PC-9 (cell line): ENCODE measurements at regions not wholly inside any gene's neighbourhood (a gene's known extent, or its start where the extent isn't known, plus 50 kb on each side); places are given as distances from the start of the nearest gene placed in this dataset.

Experiments
- BruUV-seq: library from RNA; stranded (reverse); fragments of 400-500 nt; replicated peaks from 2 replicates; lab custom pipeline; 2021; lab: Mats Ljungman, UMichigan
- CTCF ChIA-PET: fragments of 300-600 bp; sonication (Branson Sonifier 250); formaldehyde crosslinking; loops from one replicate; lab custom pipeline; 2022; ENCODE audit warnings: antibody characterized with exemption; lab: Charles Lee
- POLR2A ChIA-PET: fragments of 300-600 bp; sonication (Branson Sonifier 250); formaldehyde crosslinking; loops from one replicate; lab custom pipeline; 2022; ENCODE audit warnings: antibody characterized with exemption; ENCODE audit not compliant: unreplicated experiment; lab: Charles Lee
- DNase-seq, 2 experiments: peaks; one replicate each; pipeline versions ENCODE4 v3.0.0 to v3.0.0-alpha.2; 2015 to 2022; ENCODE audit warnings: mixed read lengths in 1 of 2
- H2AFZ ChIP-seq: fragments of 200-600 bp; sonication (generic); 2 replicates; pipeline ENCODE4 v1.8.1; 2017; ENCODE audit warnings: antibody characterized with exemption
- H3F3A ChIP-seq: fragments of 200-600 bp; sonication (generic); 2 replicates; pipeline ENCODE4 v1.8.1; 2017; ENCODE audit warnings: antibody characterized with exemption, mild to moderate bottlenecking, low read depth; ENCODE audit not compliant: insufficient read depth
- H3K27ac ChIP-seq: fragments of 200-600 bp; sonication (generic); 2 replicates; pipeline ENCODE4 v1.6.1; 2016; ENCODE audit warnings: mixed run types
- H3K27me3 ChIP-seq: fragments of 200-600 bp; sonication (generic); 2 replicates; pipeline ENCODE4 v1.6.1; 2016; ENCODE audit warnings: low read depth, mixed run types; ENCODE audit not compliant: insufficient read depth
- H3K36me3 ChIP-seq: fragments of 200-600 bp; sonication (generic); 2 replicates; pipeline ENCODE4 v1.6.1; 2016; ENCODE audit warnings: low read depth, mixed run types
- H3K4me1 ChIP-seq: fragments of 200-600 bp; sonication (generic); replicated peaks from 2 replicates; pipeline ENCODE4 v1.6.1; 2016; ENCODE audit warnings: mixed run types; ENCODE audit not compliant: insufficient read depth
- H3K4me2 ChIP-seq: fragments of 200-600 bp; sonication (generic); 2 replicates; pipeline ENCODE4 v1.6.1; 2017; ENCODE audit warnings: mixed run types
- H3K4me3 ChIP-seq: fragments of 200-600 bp; sonication (generic); 2 replicates; pipeline ENCODE4 v1.6.1; 2016; ENCODE audit warnings: mixed run types
- H3K79me2 ChIP-seq: fragments of 200-600 bp; sonication (generic); 2 replicates; pipeline ENCODE4 v1.6.1; 2017; ENCODE audit warnings: low read depth, mixed run types
- H3K9me2 ChIP-seq: fragments of 200-600 bp; sonication (generic); 2 replicates; pipeline ENCODE4 v1.8.1; 2017; ENCODE audit warnings: mild to moderate bottlenecking; ENCODE audit not compliant: insufficient read depth
- H3K9me3 ChIP-seq: fragments of 200-600 bp; sonication (generic); 2 replicates; pipeline ENCODE4 v1.8.1; 2016; ENCODE audit warnings: low read depth; ENCODE audit not compliant: insufficient read depth
- H4K20me1 ChIP-seq: fragments of 200-600 bp; sonication (generic); 2 replicates; pipeline ENCODE4 v1.8.1; 2017; ENCODE audit not compliant: insufficient read depth
- EZH2 ChIP-seq: fragments of 200-600 bp; sonication (generic); IDR thresholded peaks from 2 replicates; pipeline ENCODE4 v1.8.0; 2017; ENCODE audit warnings: antibody characterized with exemption, low read depth
- intact Hi-C: fragments of 100-400 bp; cut with micrococcal nuclease; formaldehyde crosslinking; loops from one replicate; pipeline ENCODE4 v1.10.0; 2022; ENCODE audit not compliant: unreplicated experiment
- TF ChIP-seq, protein P1 (sequence below): fragments of 200-600 bp; sonication (generic); conservative IDR thresholded peaks from 2 replicates; pipeline ENCODE4 v1.6.1; 2017; ENCODE audit warnings: mixed run types, antibody characterized with exemption, mild to moderate bottlenecking, moderate library complexity

DNA sequence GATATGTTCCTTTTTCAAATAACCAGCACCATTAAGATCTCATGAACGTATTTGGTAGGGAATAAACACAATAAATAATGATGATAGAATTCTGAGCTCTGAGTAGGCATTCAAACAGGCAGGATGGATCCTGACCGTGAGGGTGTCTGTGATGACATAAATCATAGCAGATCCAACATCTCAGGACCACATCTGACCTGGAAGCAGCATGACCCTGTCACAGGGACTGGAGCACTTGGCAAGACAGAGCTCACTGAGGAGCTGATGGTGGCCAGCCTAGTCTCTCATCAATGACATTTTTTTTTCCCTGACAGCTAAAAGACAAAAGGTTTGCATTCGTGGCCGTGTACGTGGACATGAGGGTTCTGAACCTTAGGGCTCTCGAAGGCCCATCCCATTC lies 337.5 kb downstream of the NPIPA8 start:
- no peaks in the 10 kb centered on the region for H4K20me1 ChIP-seq
- ChIA-PET CTCF (no interaction called here), POLR2A (interaction anchor here (0.7 kb wide), 1 partner anchor 146 kb away, joined by 3 read pairs; no protein-coding TSS in a partner anchor)
- DNase-seq: no peak
- H3K27me3 ChIP-seq: peaks cover 23% of the 10 kb centered on the region; the same call in 1 of the 2 replicates
- H3K4me3 ChIP-seq: no peak overlapping the region
- no peak overlapping the region for H3K27ac ChIP-seq
- no peaks in the 10 kb centered on the region for H3F3A ChIP-seq
- BruUV-seq: no TSS peak
- no peak overlapping the region for H2AFZ ChIP-seq
- no peak overlapping the region for H3K4me2 ChIP-seq
- intact Hi-C loops: no loop called here
- H3K9me3 ChIP-seq: no peaks in the 10 kb centered on the region
- H3K9me2 ChIP-seq: no peaks in the 10 kb centered on the region
- TF ChIP-seq EZH2: no peak
- no peaks in the 10 kb centered on the region for H3K79me2 ChIP-seq
- H3K4me1 ChIP-seq: no peaks in the 10 kb centered on the region
- no peaks in the 10 kb centered on the region for H3K36me3 ChIP-seq

DNA sequence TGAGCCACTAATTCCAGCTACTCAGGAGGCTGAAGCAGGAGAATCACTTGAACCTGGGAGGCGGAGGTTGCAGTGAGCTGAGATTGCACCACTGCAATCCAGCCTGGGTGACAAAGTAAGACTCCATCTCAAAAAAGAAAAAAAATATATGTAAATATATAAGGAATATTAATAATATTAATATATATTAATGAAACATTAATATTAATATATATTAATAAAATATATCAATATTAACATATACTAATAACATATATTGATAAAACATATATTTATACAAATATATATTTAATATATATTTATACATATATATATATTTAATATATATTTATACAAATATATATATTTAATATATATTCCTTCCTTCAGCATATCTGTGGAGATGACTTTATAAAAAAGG lies 338.0 kb downstream of the NPIPA8 start:
- intact Hi-C loops: no loop called here
- no TSS peak for BruUV-seq
- H3K79me2 ChIP-seq: no peaks in the 10 kb centered on the region
- no peaks in the 10 kb centered on the region for H3K9me3 ChIP-seq
- no peak overlapping the region for H3K4me2 ChIP-seq
- no peaks in the 10 kb centered on the region for H4K20me1 ChIP-seq
- H3K27ac ChIP-seq: no peak overlapping the region
- TF ChIP-seq EZH2: no peak
- TF ChIP-seq, protein P1, sequence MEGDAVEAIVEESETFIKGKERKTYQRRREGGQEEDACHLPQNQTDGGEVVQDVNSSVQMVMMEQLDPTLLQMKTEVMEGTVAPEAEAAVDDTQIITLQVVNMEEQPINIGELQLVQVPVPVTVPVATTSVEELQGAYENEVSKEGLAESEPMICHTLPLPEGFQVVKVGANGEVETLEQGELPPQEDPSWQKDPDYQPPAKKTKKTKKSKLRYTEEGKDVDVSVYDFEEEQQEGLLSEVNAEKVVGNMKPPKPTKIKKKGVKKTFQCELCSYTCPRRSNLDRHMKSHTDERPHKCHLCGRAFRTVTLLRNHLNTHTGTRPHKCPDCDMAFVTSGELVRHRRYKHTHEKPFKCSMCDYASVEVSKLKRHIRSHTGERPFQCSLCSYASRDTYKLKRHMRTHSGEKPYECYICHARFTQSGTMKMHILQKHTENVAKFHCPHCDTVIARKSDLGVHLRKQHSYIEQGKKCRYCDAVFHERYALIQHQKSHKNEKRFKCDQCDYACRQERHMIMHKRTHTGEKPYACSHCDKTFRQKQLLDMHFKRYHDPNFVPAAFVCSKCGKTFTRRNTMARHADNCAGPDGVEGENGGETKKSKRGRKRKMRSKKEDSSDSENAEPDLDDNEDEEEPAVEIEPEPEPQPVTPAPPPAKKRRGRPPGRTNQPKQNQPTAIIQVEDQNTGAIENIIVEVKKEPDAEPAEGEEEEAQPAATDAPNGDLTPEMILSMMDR: no peak
- no peaks in the 10 kb centered on the region for H3F3A ChIP-seq
- no peaks in the 10 kb centered on the region for H3K9me2 ChIP-seq
- no peak overlapping the region for H2AFZ ChIP-seq
- H3K4me3 ChIP-seq: no peak overlapping the region
- CTCF ChIA-PET: no interaction called here
- POLR2A ChIA-PET: no interaction called here
- peaks cover 18% of the 10 kb centered on the region; the same call in 1 of the 2 replicates for H3K27me3 ChIP-seq
- H3K36me3 ChIP-seq: no peaks in the 10 kb centered on the region
- DNase-seq: no peak
- no peaks in the 10 kb centered on the region for H3K4me1 ChIP-seq

DNA sequence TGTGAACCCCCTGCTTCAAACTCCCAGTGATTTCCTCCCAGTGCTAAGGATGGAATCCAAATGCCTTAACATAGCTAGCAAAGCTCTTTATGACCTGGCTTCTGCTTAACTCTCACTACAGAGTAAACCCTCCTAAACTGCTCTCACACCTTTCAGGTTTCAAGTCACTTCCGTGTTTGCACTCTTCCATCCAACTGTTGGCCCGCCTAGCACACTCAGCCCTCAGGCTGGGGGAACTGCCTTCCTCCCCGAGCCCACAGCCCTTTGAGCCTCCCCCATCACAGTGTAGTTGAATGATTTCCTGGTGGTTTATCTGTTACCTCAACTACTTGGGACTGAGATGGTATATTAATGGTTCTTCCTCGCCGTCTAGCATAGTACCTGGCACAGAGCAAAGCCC lies 342.5 kb downstream of the NPIPA8 start:
- no peak overlapping the region for H3K4me2 ChIP-seq
- no peak overlapping the region for H2AFZ ChIP-seq
- intact Hi-C loops: no loop called here
- no peaks in the 10 kb centered on the region for H3F3A ChIP-seq
- no peak for TF ChIP-seq EZH2
- TF ChIP-seq, protein P1: no peak
- H3K4me1 ChIP-seq: no peaks in the 10 kb centered on the region
- ChIA-PET POLR2A (no interaction called here), CTCF (no interaction called here)
- no peak overlapping the region for H3K27ac ChIP-seq
- no TSS peak for BruUV-seq
- H3K9me3 ChIP-seq: no peaks in the 10 kb centered on the region
- H3K36me3 ChIP-seq: no peaks in the 10 kb centered on the region
- no peak for DNase-seq
- peaks cover 5% of the 10 kb centered on the region; the same call in 1 of the 2 replicates for H3K27me3 ChIP-seq
- no peak overlapping the region for H3K4me3 ChIP-seq
- H3K79me2 ChIP-seq: no peaks in the 10 kb centered on the region
- H4K20me1 ChIP-seq: no peaks in the 10 kb centered on the region
- no peaks in the 10 kb centered on the region for H3K9me2 ChIP-seq

DNA sequence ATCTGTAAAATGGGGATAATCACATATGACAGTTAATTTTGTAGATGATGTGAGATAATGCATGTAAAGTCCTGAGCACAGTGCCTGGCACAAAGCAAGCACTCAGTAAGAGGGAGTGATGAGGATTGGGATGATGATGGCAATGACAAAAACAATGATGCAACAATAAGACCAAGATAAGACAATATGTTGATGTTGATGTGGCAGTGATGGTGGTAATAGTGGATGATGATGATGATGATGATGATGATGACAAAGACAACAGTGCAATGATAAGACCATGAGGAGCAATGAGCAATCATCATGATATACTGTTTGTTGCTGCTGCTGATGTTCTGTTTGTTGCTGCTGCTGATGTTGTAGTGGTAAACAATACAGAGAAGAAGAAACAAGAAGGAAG lies 344.1 kb downstream of the NPIPA8 start:
- Histone ChIP-seq H3K9me2 (no peaks in the 10 kb centered on the region), H3K4me1 (no peaks in the 10 kb centered on the region), H2AFZ (no peak overlapping the region), H3K27me3 (peaks cover 6% of the 10 kb centered on the region; the same call in 1 of the 2 replicates), H3K9me3 (no peaks in the 10 kb centered on the region), H3K79me2 (no peaks in the 10 kb centered on the region), H4K20me1 (no peaks in the 10 kb centered on the region), H3K36me3 (no peaks in the 10 kb centered on the region), H3F3A (no peaks in the 10 kb centered on the region), H3K4me3 (no peak overlapping the region), H3K27ac (no peak overlapping the region), H3K4me2 (no peak overlapping the region)
- TF ChIP-seq, protein P1: no peak
- no peak for TF ChIP-seq EZH2
- POLR2A ChIA-PET: no interaction called here
- intact Hi-C loops: no loop called here
- CTCF ChIA-PET: no interaction called here
- BruUV-seq: no TSS peak
- DNase-seq: no peak
